DND-41 (cell line): ENCODE measurements at regions not wholly inside any gene's neighbourhood (a gene's known extent, or its start where the extent isn't known, plus 50 kb on each side); places are given as distances from the start of the nearest gene placed in this dataset.

Source experiments
- ATAC-seq: fragments of 200-7000 bp; cut with Tn5 transposase; 3 replicates; pipeline ENCODE4 v1.9.1; 2021; ENCODE audit warnings: low read depth; ENCODE audit not compliant: insufficient read depth
- DNase-seq: peaks from one replicate; pipeline ENCODE4 v3.0.0-alpha.2; 2020
- H2AFZ ChIP-seq: 2 replicates; pipeline ENCODE4 v1.6.0; 2012; ENCODE audit warnings: low read depth, low read length
- H3K27ac ChIP-seq: 2 replicates; pipeline ENCODE4 v1.5.1; 2012; ENCODE audit warnings: low read length, inconsistent platforms
- H3K27me3 ChIP-seq: fragments of 200-600 bp; sonication (generic); 2 replicates; pipeline ENCODE4 v1.6.0; 2012; ENCODE audit warnings: low read length, mild to moderate bottlenecking, inconsistent platforms; ENCODE audit not compliant: insufficient read depth, poor library complexity
- H3K36me3 ChIP-seq: 2 replicates; pipeline ENCODE4 v1.5.1; 2012; ENCODE audit warnings: low read length, inconsistent platforms; ENCODE audit not compliant: insufficient read depth
- H3K4me1 ChIP-seq: 2 replicates; pipeline ENCODE4 v1.5.1; 2012; ENCODE audit warnings: mild to moderate bottlenecking, low read length; ENCODE audit not compliant: insufficient read depth
- H3K4me2 ChIP-seq: 2 replicates; pipeline ENCODE4 v1.6.0; 2012; ENCODE audit warnings: mild to moderate bottlenecking, moderate library complexity, low read length, inconsistent platforms; ENCODE audit not compliant: insufficient read depth
- H3K4me3 ChIP-seq, 2 experiments: fragments of 200-600 bp in 1 of 2; shearing (Covaris generic) in 1 of 2; 2 replicates each; pipeline ENCODE4 v1.5.1; 2012 to 2016; ENCODE audit warnings: inconsistent platforms in 2 of 2, low read length in 2 of 2, mild to moderate bottlenecking in 2 of 2, low read depth in 1 of 2, moderate library complexity in 1 of 2
- H3K79me2 ChIP-seq: 2 replicates; pipeline ENCODE4 v1.6.0; 2012; ENCODE audit warnings: low read length, inconsistent platforms; ENCODE audit not compliant: insufficient read depth
- H3K9ac ChIP-seq: 2 replicates; pipeline ENCODE4 v1.6.0; 2012; ENCODE audit warnings: low read depth, mild to moderate bottlenecking, inconsistent platforms, low read length, moderate library complexity
- H3K9me3 ChIP-seq: 2 replicates; pipeline ENCODE4 v1.5.1; 2012; ENCODE audit warnings: low read length, moderate library complexity, mild to moderate bottlenecking, inconsistent platforms; ENCODE audit not compliant: insufficient read depth, severe bottlenecking
- H4K20me1 ChIP-seq: 2 replicates; pipeline ENCODE4 v1.6.0; 2012; ENCODE audit warnings: low read length; ENCODE audit not compliant: insufficient read depth
- EZH2 ChIP-seq: IDR thresholded peaks from 3 replicates; pipeline ENCODE4 v1.6.1; 2012; ENCODE audit warnings: borderline replicate concordance, low read depth, mild to moderate bottlenecking, moderate library complexity, low read length, inconsistent platforms; ENCODE audit not compliant: severe bottlenecking
- TF ChIP-seq, protein P1 (sequence below): IDR thresholded peaks from 2 replicates; pipeline ENCODE4 v1.5.1; 2012; ENCODE audit warnings: borderline replicate concordance, low read length, moderate library complexity, mild to moderate bottlenecking; ENCODE audit not compliant: poor library complexity, severe bottlenecking; ENCODE audit errors: extremely low read depth

DNA sequence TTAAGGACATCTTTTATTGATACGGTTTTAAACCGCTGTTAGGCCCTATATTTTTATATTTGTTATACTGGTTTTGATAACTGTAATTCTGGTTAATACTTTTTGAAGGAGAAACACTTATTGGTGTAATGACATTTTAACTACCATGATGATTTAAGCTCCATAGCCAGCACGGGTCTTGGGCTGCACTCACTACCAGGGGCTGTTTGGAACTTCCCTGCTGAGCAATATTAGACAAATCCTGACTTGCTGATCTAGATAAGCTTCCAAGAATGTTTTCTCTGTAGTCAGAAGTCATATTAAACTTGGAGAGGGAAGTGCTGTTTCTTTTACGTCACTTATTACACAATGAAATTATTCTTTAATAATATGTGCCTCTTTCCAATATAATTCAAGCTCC is 540.0 kb upstream of the GRAMD2B start:
- H3K79me2 ChIP-seq = no peaks in the 10 kb centered on the region
- no peak overlapping the region for H3K4me2 ChIP-seq
- DNase-seq = no peak
- no peaks in the 10 kb centered on the region for H3K36me3 ChIP-seq
- H3K9ac ChIP-seq = no peak overlapping the region
- H4K20me1 ChIP-seq = no peaks in the 10 kb centered on the region
- no peaks in the 10 kb centered on the region for H3K27me3 ChIP-seq
- TF ChIP-seq, protein P1, sequence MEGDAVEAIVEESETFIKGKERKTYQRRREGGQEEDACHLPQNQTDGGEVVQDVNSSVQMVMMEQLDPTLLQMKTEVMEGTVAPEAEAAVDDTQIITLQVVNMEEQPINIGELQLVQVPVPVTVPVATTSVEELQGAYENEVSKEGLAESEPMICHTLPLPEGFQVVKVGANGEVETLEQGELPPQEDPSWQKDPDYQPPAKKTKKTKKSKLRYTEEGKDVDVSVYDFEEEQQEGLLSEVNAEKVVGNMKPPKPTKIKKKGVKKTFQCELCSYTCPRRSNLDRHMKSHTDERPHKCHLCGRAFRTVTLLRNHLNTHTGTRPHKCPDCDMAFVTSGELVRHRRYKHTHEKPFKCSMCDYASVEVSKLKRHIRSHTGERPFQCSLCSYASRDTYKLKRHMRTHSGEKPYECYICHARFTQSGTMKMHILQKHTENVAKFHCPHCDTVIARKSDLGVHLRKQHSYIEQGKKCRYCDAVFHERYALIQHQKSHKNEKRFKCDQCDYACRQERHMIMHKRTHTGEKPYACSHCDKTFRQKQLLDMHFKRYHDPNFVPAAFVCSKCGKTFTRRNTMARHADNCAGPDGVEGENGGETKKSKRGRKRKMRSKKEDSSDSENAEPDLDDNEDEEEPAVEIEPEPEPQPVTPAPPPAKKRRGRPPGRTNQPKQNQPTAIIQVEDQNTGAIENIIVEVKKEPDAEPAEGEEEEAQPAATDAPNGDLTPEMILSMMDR = no peak
- TF ChIP-seq EZH2 = no peak
- no peaks in the 10 kb centered on the region for H3K9me3 ChIP-seq
- no peak overlapping the region for H3K27ac ChIP-seq
- H3K4me1 ChIP-seq = no peaks in the 10 kb centered on the region
- H2AFZ ChIP-seq = no peak overlapping the region
- H3K4me3 ChIP-seq = no peak overlapping the region
- no peak for ATAC-seq

DNA sequence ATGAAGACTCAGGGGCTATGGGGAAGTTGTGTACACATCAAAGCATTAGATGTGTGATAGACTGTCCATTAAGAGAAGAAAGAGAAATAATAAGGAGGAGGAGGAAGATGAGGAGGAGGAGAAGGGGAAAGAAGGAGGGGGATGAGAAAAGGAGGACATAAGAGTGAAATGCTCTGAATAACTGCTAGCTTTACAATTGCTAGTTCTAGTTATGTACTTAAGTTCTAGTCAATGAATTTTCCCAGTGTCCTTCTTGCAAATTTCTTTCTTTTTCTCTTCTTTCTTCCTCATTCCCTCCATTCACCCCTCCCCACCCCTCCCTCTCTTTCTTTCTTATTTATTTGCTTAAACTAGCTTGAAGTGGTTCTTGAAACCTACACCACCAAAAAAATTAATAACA is 534.9 kb upstream of the GRAMD2B start:
- Histone ChIP-seq H3K27ac (no peak overlapping the region), H3K4me1 (no peaks in the 10 kb centered on the region), H4K20me1 (no peaks in the 10 kb centered on the region), H3K36me3 (no peaks in the 10 kb centered on the region), H3K9ac (no peak overlapping the region), H3K4me3 (no peak overlapping the region), H3K27me3 (no peaks in the 10 kb centered on the region), H3K4me2 (no peak overlapping the region), H3K9me3 (no peaks in the 10 kb centered on the region), H3K79me2 (no peaks in the 10 kb centered on the region), H2AFZ (no peak overlapping the region)
- no peak for ATAC-seq
- no peak for TF ChIP-seq EZH2
- TF ChIP-seq, protein P1 = no peak
- no peak for DNase-seq

DNA sequence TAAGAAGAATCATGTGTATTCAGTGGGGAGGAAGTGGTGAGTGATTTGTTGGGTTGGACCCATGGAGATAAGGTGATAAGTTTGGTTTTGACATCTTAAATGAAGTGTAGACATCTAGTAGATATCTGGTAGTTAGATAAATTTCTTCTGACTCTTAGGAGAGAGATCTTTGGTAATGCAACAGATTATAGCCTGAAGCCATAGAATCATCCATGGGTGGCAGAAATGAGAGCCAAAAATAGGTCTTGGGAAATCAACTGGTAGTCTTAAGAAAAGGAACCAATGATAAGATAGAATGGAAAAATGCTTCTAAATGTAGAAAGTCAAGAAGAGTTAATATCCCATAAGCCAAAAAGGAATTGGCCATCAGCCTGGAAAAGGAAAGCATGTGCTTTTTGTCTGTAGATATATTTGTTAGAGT is 532.7 kb upstream of the GRAMD2B start:
- no peak overlapping the region for H3K9ac ChIP-seq
- no peaks in the 10 kb centered on the region for H3K9me3 ChIP-seq
- no peak for DNase-seq
- H3K4me3 ChIP-seq = no peak overlapping the region
- no peaks in the 10 kb centered on the region for H4K20me1 ChIP-seq
- H3K27ac ChIP-seq = no peak overlapping the region
- no peaks in the 10 kb centered on the region for H3K27me3 ChIP-seq
- ATAC-seq = no peak
- TF ChIP-seq EZH2 = no peak
- TF ChIP-seq, protein P1 = no peak
- no peaks in the 10 kb centered on the region for H3K79me2 ChIP-seq
- H3K4me2 ChIP-seq = no peak overlapping the region
- no peaks in the 10 kb centered on the region for H3K4me1 ChIP-seq
- H3K36me3 ChIP-seq = no peaks in the 10 kb centered on the region
- no peak overlapping the region for H2AFZ ChIP-seq

DNA sequence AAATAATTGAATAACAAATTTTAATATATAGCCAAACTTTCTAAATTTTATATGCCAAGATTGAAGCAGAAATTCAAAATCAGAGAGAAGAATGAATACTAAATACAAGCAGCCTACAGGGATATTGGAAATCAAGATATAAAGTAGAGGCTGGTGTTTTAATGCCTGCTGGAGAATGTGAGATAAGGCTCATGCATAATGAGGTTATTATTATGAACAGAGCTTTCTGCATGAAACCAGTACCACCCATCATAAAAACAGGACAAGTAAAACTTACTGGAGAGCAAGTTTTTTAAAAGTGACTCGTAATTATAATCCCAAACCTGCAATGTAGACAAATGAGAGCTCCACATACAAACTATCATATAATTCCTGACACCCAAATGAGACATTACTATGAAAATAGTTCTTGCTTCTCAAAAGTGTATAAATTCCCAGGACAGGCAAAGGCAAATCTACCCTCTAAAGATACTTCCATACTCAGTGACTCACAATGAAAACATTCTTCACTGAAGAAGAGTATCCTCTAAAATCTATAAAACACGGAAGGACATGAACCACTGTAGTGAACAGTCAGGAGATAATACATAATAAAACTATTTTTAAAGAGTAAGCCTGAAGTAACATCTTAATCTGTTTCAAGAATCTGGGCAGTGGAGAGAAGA is 532.0 kb upstream of the GRAMD2B start:
- DNase-seq (no peak), ATAC-seq (no peak)
- H2AFZ ChIP-seq = no peak overlapping the region
- no peaks in the 10 kb centered on the region for H3K9me3 ChIP-seq
- TF ChIP-seq, protein P1 = no peak
- no peak for TF ChIP-seq EZH2
- no peaks in the 10 kb centered on the region for H3K4me1 ChIP-seq
- H3K4me2 ChIP-seq = no peak overlapping the region
- no peak overlapping the region for H3K27ac ChIP-seq
- no peaks in the 10 kb centered on the region for H3K79me2 ChIP-seq
- no peak overlapping the region for H3K4me3 ChIP-seq
- no peaks in the 10 kb centered on the region for H4K20me1 ChIP-seq
- H3K36me3 ChIP-seq = no peaks in the 10 kb centered on the region
- H3K9ac ChIP-seq = no peak overlapping the region
- H3K27me3 ChIP-seq = no peaks in the 10 kb centered on the region
